ENCODE measurements at regions not wholly inside any gene's neighbourhood (a gene's known extent, or its start where the extent isn't known, plus 50 kb on each side); places are given as distances from the start of the nearest gene placed in this dataset.

DNA sequence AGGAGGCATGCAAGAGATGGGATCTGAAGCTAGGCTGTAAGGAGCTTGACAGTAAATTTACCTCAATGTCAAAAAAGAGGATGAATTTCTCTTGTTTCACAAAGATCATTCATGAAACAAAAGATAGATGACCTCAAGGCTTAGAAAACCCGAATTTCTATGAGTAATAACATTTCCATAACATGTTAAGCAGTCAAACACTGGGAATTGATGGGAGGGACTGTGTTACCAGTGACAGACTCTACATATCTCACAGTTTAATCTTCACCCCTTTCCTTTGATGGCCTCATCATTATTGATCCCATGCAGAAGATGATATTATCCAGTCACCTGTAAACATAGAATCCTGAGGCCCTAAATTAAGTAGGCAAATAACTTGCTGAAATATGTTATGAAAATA, 53.5 kb upstream of the VGLL3 start:
- no peak for DNase-seq (ENCODE audit: low spot score)

DNA sequence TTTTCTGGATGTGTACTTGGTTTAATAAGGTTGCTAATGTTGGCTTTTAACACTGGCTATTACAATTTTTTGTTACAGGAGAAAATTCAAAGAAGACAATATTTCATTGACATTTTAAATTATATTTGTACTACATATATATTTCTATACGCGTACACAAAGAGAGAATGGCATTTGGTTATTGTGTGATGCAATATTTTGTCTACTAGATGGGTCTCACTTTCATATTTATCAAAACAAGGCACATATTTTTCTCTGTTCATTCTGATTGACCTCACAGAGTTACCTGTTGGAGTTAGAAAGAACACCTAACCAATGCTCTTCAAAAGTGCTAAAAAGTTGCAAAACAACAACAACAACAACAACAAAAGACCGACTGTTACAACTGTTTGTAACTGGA, 50.2 kb upstream of the VGLL3 start:
- no peak for DNase-seq (ENCODE audit: low spot score)

Measured in activated CD4-positive, alpha-beta T cell treated with anti-CD3 and anti-CD28 coated beads, Interleukin-2, Interleukin-4, amounts not matched to agents 100 ng/mL and 50 ng/mL, durations not matched to agents 16 hours and 8 hours (primary cell).